Natural killer cell (primary cell): ENCODE measurements at regions not wholly inside any gene's neighbourhood (a gene's known extent, or its start where the extent isn't known, plus 50 kb on each side); places are given as distances from the start of the nearest gene placed in this dataset.

ENCODE experiments used
- ATAC-seq, 3 donors: fragments of 150-1000 bp in 2 of 3; fragments of 200-7000 bp in 1 of 3; cut with Tn5 transposase; 1 replicate in 1 of 3; 2 replicates in 2 of 3; pipeline ENCODE4 v1.10.0; 2021; ENCODE audit warnings: mild to moderate bottlenecking in 2 of 3, moderate library complexity in 2 of 3
- DNase-seq, 2 donors: peaks; one replicate each; pipeline versions ENCODE4 v3.0.0 to v3.0.0-alpha.2; 2013 to 2021; ENCODE audit warnings: mixed read lengths in 1 of 2
- H3K27ac ChIP-seq: one replicate; pipeline ENCODE4 v1.5.1; 2013; ENCODE audit warnings: mild to moderate bottlenecking, low read length
- H3K27me3 ChIP-seq: one replicate; pipeline ENCODE4 v1.6.1; 2013; ENCODE audit warnings: low read length; ENCODE audit not compliant: control insufficient read depth, insufficient read depth
- H3K36me3 ChIP-seq: one replicate; pipeline ENCODE4 v1.6.1; 2013; ENCODE audit warnings: low read length; ENCODE audit not compliant: control insufficient read depth, insufficient read depth
- H3K4me1 ChIP-seq: one replicate; pipeline ENCODE4 v1.6.1; 2013; ENCODE audit warnings: low read length; ENCODE audit not compliant: control insufficient read depth, insufficient read depth
- H3K4me3 ChIP-seq: one replicate; pipeline ENCODE4 v1.5.1; 2013; ENCODE audit warnings: low read length
- H3K9me3 ChIP-seq: one replicate; pipeline ENCODE4 v1.6.1; 2013; ENCODE audit warnings: low read length; ENCODE audit not compliant: control insufficient read depth, insufficient read depth
- H3K27ac Mint-ChIP-seq, 2 donors: one replicate each; pipeline ENCODE4 v1.8.0; 2022; ENCODE audit warnings: mild to moderate bottlenecking in 2 of 2, mixed read lengths in 2 of 2, moderate library complexity in 1 of 2
- H3K27me3 Mint-ChIP-seq, 2 donors: one replicate each; pipeline ENCODE4 v1.8.0; 2022; ENCODE audit warnings: low read depth in 2 of 2, mixed read lengths in 2 of 2
- H3K36me3 Mint-ChIP-seq: one replicate; pipeline ENCODE4 v1.8.0; 2022; ENCODE audit warnings: mixed read lengths
- H3K4me1 Mint-ChIP-seq, 2 donors: one replicate each; pipeline ENCODE4 v1.8.0; 2022; ENCODE audit warnings: mixed read lengths in 2 of 2
- H3K4me3 Mint-ChIP-seq: one replicate; pipeline ENCODE4 v1.8.0; 2022; ENCODE audit warnings: mild to moderate bottlenecking, moderate library complexity, mixed read lengths
- H3K9me3 Mint-ChIP-seq, 2 donors: one replicate each; pipeline ENCODE4 v1.8.0; 2022; ENCODE audit warnings: mixed read lengths in 2 of 2
- WGBS: methylation state at CpG from one replicate; pipeline ENCODE4 v1.1.7; 2013; ENCODE audit warnings: missing lambda C conversion rate; ENCODE audit not compliant: insufficient coverage; 5-methylcytosine and 5-hydroxymethylcytosine counted together
- intact Hi-C: fragments of 100-400 bp; cut with micrococcal nuclease; formaldehyde crosslinking; loops from one replicate; pipeline ENCODE4 v1.14.2; 2022
- TF ChIP-seq, protein P1 (sequence below): fragments of 200-600 bp; IDR thresholded peaks from one replicate; pipeline ENCODE4 v1.8.0; 2022; ENCODE audit warnings: antibody characterized with exemption

DNA sequence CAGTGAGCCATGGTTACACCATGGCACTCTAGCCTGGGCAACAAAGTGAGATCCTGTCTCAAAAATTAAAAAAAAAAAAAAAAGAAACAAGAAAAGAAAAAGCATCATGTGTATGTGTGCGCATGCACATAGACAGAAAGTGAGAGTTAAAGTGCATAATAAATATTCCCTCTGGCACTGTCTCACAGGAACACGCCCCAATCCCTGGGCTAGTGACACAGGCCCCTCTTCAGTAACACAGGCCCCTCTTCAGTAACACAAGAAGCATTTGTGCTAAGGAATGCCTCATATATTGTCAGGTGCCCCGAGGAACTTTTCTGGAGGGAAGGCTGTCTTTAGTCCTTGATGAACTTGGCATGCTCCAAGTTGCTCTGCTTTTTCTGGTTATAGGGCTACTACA lies 57.5 kb downstream of the RPL27A start:
- no peaks in the 10 kb centered on the region for H3K36me3 ChIP-seq
- no peaks in the 10 kb centered on the region for H3K27me3 Mint-ChIP-seq
- H3K27me3 ChIP-seq, result no peaks in the 10 kb centered on the region
- WGBS, result 95% methylated on average over 3 of the region's 3 CpGs
- no peaks in the 10 kb centered on the region for H3K4me1 ChIP-seq
- no peak overlapping the region for H3K27ac ChIP-seq
- H3K4me3 ChIP-seq, result no peak overlapping the region
- H3K36me3 Mint-ChIP-seq, result no peaks in the 10 kb centered on the region
- TF ChIP-seq, protein P1, sequence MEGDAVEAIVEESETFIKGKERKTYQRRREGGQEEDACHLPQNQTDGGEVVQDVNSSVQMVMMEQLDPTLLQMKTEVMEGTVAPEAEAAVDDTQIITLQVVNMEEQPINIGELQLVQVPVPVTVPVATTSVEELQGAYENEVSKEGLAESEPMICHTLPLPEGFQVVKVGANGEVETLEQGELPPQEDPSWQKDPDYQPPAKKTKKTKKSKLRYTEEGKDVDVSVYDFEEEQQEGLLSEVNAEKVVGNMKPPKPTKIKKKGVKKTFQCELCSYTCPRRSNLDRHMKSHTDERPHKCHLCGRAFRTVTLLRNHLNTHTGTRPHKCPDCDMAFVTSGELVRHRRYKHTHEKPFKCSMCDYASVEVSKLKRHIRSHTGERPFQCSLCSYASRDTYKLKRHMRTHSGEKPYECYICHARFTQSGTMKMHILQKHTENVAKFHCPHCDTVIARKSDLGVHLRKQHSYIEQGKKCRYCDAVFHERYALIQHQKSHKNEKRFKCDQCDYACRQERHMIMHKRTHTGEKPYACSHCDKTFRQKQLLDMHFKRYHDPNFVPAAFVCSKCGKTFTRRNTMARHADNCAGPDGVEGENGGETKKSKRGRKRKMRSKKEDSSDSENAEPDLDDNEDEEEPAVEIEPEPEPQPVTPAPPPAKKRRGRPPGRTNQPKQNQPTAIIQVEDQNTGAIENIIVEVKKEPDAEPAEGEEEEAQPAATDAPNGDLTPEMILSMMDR, result no peak
- intact Hi-C loops, result no loop called here
- H3K4me1 Mint-ChIP-seq, result no peaks in the 10 kb centered on the region
- H3K9me3 Mint-ChIP-seq, result no peaks in the 10 kb centered on the region
- no peak for ATAC-seq
- no peak for DNase-seq
- H3K9me3 ChIP-seq, result no peaks in the 10 kb centered on the region
- H3K4me3 Mint-ChIP-seq, result no peak overlapping the region
- H3K27ac Mint-ChIP-seq, result no peak overlapping the region

DNA sequence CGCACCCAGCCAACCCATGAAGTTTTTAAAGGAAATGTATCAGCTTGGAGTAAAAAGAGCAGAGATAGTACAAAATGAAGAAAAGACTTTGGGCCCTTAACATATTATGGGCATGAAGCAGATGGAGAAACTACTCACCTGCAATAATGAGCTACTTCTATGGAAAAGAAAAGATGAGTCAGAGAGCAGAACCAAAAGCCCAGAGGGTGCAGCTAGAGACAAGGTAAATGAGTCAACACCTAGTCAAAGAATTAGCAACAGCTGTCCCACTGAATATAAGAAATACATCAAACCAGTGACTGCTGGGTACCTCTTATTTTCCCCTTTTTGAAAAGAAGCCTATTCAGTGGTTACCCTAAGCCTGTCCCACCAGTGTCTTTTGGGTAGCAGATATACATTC lies 61.8 kb downstream of the RPL27A start:
- ATAC-seq, result no peak
- H3K27ac Mint-ChIP-seq, result no peak overlapping the region
- peaks cover 12% of the 10 kb centered on the region for H3K4me1 ChIP-seq

DNA sequence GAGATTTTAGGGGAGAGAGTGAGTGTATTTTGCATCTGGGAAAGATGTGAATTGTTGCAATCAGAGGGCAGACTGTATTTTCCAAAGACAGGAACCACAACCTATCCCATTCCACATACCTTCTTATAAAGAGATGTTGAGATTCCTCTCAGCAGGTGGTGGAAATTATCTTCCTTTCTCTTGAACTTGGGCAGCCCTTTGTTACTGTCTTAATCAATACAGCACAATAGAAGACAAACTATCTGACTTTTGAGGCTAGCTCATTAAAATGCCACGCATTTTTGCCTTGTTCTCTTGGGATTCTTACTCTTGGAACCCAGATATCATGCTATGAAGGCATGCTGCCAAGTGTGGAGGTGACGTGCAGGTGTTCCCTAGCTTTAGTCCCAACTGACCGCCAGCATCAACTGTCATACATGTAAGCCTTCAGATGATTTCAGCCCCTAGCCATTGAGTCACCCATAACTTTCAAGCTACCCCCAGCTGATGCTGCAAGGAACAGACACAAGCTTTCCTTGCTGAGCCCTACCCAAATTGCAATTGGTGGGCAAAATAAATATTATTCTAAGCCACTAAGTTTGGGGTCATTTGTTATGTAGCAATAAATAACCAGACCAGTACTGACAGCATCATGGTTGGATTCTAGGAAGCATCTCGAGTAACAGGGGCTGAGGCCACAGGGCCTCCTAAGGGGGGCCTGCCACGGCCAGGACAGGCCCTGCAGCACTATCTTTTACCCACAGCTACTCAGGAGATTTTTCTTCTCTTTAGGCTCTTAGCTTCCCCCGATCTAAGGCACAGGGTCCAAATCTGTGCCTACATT lies 63.0 kb downstream of the RPL27A start:
- Mint-ChIP-seq H3K36me3 (no peaks in the 10 kb centered on the region), H3K4me3 (no peak overlapping the region), H3K9me3 (no peaks in the 10 kb centered on the region), H3K27ac (peak overlapping the region; percentile 31 to 67), H3K4me1 (peaks cover 25% of the 10 kb centered on the region in 2 donors), H3K27me3 (no peaks in the 10 kb centered on the region)
- DNase-seq (no peak), ATAC-seq (no peak)
- 84% methylated on average over 6 of the region's 6 CpGs for WGBS
- Histone ChIP-seq H3K4me1 (peaks cover 12% of the 10 kb centered on the region), H3K9me3 (no peaks in the 10 kb centered on the region), H3K36me3 (no peaks in the 10 kb centered on the region), H3K27ac (no peak overlapping the region), H3K27me3 (no peaks in the 10 kb centered on the region), H3K4me3 (no peak overlapping the region)
- intact Hi-C loops, result no loop called here
- TF ChIP-seq, protein P1, result no peak

More for the DNA sequence above, 61.8 kb downstream of the RPL27A start:
- Mint-ChIP-seq H3K4me3 (no peak overlapping the region), H3K9me3 (no peaks in the 10 kb centered on the region), H3K36me3 (no peaks in the 10 kb centered on the region), H3K4me1 (peaks cover 25% of the 10 kb centered on the region in 2 donors), H3K27me3 (no peaks in the 10 kb centered on the region)
- Histone ChIP-seq H3K4me3 (no peak overlapping the region), H3K27me3 (no peaks in the 10 kb centered on the region), H3K36me3 (no peaks in the 10 kb centered on the region), H3K27ac (no peak overlapping the region), H3K9me3 (no peaks in the 10 kb centered on the region)
- intact Hi-C loops, result no loop called here
- TF ChIP-seq, protein P1, result no peak
- no peak for DNase-seq
- WGBS, result 88% methylated on average over 1 of the region's 1 CpG
